GM10266 (cell line): ENCODE measurements at regions not wholly inside any gene's neighbourhood (a gene's known extent, or its start where the extent isn't known, plus 50 kb on each side); places are given as distances from the start of the nearest gene placed in this dataset.

Experiments
- DNase-seq: peaks from one replicate; pipeline ENCODE4 v3.0.0; 2012; ENCODE audit errors: extremely low spot score
- CTCF ChIP-seq: IDR thresholded peaks from 2 replicates; pipeline ENCODE4 v1.5.1; 2012; ENCODE audit warnings: mild to moderate bottlenecking, low read depth; ENCODE audit not compliant: control insufficient read depth, insufficient read depth; ENCODE audit errors: missing control alignments

- DNase-seq = no peak
- no peak for TF ChIP-seq CTCF
These were observed 68.4 kb upstream of the SMLR1 start for GRCh38 chr6:130758813-130759212.

GRCh38 chr6:130760006-130760405 is 67.2 kb upstream of the SMLR1 start:
- peak; percentile 34 for TF ChIP-seq CTCF
- DNase-seq = no peak

GRCh38 chr6:130761286-130761685 is 65.9 kb upstream of the SMLR1 start:
- no peak for TF ChIP-seq CTCF
- no peak for DNase-seq

GRCh38 chr6:130765181-130765727 is 62.0 kb upstream of the SMLR1 start:
- no peak for TF ChIP-seq CTCF
- DNase-seq = no peak

- DNase-seq = no peak
- no peak for TF ChIP-seq CTCF
These were observed 60.7 kb upstream of the SMLR1 start for GRCh38 chr6:130766239-130767144.

GRCh38 chr6:130769861-130770260 is 57.3 kb upstream of the SMLR1 start:
- no peak for TF ChIP-seq CTCF

GRCh38 chr6:130771741-130772140 is 55.5 kb upstream of the SMLR1 start:
- TF ChIP-seq CTCF = no peak
- no peak for DNase-seq

More at GRCh38 chr6:130769861-130770260, 57.3 kb upstream of the SMLR1 start:
- DNase-seq = no peak
